ENCODE measurements at regions not wholly inside any gene's neighbourhood (a gene's known extent, or its start where the extent isn't known, plus 50 kb on each side); places are given as distances from the start of the nearest gene placed in this dataset.

DNA sequence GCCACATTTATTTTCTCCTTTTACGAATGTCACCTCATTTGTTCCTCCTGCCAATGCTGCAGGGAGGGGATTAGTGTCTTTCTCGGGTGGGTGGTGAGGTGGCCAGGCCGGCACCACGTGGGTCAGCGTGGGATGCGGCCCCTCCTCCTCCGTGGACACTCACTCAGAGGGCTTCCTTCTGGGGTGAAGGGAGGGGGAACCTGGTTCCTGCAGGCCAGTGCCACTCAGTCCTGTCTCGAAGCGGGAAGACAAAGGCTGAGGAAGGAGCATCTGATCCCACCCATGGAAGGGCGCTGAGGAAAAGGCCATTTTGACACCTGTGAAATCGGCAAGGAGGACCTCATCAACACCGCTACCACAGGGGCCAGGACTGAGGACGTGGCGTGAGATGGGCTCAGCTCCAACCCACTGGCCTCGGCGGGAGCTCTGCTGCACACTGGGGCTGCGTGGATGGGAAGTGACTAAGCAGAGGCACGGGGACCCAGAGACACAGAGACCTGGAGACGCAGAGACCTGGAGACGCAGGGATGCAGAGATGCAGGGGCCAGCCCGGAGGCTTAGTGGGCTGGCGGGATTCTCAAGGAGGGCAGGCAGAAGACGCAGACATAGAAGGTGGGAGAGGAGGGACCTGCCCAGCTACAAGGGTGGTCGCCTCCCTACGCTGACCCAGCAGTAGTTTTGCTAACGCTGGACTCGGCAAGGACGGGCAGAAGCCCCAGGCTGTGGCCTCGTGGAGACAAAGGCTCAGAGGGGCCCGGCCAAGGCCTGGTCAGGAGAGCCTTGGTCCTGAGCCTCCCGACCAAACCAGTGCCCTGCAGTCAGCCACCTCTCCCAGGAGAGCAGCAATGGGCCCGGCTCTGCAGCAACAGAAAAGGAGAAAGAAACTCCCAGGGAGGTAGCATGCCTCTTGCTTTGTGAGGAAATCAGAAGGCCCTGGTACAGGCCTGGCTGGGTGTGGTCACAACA is 1071.2 kb downstream of the BRD1 start:
- DNase-seq (ENCODE audit: low spot score) = no peak

DNA sequence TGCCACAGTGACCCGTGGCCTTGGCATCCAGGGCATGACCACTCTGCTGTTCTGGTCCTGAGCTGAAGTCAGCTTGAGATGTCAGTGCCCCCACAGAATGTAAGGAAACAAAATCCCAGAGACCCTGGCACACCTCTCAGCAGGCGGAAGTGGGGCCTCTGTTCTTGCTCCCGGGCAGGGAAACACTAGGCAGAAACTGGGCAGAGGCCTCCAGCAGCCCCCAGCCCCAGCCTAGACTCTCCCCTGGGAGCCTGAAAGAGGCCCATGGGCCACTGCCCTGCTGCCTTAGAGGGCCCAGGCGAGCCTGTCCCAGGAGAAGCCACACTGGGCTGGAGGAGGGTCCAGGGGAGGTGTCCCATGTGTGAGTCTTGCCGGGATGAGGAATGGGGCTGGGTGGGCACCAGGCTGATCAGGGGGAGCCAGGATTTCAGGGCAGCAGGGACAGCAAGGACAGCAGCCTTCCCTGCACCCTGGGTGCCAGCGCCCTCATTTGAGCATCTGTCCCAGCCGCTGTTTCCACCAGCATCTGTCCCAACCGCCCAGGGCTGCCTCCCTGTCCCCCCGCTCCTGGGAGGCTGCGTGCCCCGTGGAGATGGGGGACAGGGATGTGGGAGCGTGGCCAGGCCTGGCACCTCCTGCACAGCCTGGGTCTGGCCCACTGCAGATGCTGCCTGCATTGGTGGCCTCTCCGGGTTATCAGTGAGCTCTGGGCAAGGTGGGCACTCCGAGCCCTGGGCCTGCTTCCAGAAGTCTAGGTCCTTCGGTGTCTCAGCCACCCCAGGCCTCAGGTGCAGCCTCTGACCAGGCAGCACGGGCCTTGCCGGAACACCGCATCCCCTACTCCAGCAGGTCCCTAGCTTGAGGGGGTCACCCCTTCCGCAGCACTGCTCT is 1072.4 kb downstream of the BRD1 start:
- no peak for DNase-seq (ENCODE audit: low spot score)

DNA sequence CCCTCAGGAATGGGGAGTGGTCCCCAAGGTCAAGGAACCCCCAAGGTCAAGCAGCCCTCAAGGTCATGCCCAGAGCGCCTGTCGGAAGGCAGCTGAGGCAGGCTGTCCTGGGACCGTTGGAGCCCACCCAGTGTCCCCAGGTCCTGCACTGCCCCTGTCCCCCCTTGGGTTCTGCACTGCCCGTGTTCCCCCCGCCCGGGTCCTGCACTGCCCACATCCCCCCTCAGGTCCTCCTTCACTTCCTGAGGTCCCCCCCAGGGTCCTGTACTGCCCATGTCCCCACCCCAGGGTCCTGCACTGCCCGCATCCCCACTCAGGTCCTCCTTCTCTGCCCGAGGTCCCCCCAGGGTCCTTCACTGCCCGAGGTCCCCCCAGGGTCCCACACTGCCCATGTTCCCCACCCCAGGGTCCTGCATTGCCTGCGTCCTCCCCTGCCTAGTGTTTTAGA is 1073.0 kb downstream of the BRD1 start:
- DNase-seq (ENCODE audit: low spot score) = no peak

DNA sequence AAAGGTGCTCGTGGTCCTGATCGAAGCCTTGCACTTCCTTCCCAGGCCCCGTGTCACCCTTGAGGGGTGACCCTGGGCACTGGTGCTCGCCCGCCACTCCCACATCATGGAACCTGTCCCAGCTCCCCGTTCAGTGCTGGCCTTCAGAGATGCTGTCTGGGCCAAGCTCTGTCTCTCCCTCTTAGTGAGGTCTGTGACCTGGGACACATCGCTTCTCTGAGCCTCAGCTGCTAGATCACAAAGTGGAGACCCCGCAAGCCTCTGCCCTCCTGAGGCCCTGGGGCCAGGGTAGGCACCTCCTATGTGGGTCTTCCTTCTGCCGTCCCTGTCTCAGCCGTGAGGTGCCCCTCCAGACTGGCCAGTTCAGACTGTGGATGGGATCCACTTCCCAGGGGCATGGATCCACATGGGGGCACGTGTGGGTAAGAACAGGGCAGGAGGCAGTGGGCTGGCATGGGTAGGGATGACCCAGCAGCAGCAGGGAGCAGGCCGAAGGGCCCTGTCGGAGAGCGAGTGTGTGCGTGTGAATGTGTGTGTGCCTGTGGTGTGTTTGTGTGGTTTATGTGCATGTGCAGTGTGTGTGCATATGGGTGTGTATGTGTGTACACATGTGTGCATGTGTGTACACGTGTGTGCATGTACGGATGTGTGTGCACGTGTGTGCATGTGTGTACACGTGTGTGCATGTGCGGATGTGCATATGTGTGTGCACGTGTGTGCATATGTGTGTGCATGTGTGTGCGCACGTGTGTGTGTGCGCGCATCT is 1073.7 kb downstream of the BRD1 start:
- DNase-seq (ENCODE audit: low spot score) = no peak

DNA sequence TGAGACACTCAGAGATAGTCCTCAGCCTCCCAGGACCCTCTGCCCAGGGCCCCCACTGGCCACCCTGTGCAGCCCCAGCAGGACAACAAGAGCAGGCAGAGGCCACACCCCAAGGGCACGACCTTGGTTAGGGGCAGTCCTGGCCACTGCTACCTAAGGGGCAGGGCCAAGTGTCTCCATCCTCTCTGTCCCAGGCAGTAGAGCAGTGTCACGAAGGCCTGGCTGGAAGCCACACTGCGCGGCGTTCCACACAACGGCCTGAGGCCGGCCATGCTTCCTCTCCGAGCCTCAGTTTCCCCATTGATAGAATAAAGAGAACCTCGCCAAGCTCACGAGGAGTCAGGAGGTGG is 1074.3 kb downstream of the BRD1 start:
- DNase-seq (ENCODE audit: low spot score) = no peak

DNA sequence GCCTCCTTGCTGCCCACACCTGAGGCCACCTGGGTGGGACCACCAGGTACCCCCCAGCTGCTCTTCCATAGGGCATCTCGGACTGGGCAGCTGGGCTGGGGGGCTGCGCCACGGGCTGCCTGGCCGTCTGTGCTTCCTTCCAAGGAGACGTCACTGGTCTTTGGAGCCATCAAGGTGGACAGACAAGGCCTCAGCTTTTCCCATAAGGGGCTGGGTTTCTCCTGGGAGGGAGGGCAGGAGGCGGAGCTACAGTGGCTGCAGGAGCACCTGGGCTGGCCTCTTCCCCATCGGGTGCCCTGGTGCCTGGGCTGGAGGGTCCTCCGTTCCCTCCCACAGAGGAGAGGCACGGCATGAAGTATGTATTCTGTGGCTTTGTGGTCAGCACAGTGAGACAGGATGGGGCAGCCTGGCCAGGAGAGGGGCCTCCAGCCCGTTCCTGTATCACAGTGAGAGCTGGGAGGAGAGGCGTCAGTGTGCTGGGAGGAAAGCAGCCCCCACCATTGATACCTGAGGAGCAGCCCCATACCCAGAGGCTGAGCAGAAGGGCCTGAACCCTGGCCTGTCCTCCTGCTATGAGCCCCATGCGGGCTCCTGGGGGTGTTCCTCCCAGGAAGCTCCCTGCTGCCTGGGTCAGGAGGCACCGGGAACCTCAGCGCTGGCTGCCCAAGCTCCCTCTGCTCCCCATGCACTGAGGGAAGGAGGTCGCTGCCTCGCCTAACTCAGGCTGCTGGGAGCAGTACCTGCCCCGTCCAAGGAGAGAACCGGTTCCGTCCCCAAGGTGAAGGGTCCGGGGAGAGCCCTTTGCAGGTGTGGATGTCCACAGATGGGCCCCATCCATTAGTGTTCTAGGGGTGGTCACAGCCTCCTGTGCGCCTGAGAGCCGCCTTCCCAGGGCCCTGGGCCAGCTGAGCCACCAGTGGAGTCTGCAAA is 1075.0 kb downstream of the BRD1 start:
- DNase-seq (ENCODE audit: low spot score) = no peak

DNA sequence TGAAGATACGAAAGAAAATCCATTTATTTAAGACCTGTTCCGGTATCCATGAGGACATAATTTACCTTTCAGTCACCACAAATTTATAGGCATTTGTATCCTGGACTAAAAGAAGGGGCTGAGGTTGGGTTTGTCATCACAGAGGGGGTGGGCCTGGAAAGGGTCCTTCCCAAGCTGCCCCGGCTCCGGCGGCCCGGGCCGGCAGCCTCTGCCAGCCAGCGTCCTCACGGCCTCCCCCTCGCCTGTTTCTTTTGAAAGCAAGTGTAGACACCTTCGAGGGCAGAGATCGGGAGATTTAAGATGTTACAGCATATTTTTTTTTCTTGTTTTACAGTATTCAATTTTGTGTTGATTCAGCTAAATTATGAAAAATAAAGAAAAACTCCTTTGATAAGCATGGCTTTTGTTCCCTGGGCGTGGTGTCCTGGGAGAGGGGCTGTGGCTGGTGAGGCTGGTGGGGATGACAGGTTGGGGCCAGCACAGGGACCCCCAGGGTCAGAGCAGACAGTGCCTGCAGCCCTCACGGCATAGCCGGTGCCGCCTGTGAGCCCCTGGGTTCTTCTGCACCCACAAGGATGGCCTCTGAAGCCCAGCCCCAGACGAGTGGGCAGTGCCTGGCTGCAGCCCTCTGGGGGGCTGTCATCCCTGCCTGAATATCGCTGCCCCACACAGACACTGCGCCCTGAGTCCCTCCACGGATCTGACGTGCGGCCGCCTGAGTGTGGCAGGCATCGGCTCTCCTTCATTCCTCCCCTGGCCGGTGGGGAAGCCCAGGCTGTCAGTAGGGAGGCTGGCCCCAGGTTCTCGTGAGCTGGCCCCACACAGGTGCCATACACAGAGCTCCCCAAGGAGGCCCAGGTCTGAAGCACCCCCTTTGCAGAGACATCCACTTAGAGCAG is 1075.9 kb downstream of the BRD1 start:
- DNase-seq (ENCODE audit: low spot score) = no peak

DNA sequence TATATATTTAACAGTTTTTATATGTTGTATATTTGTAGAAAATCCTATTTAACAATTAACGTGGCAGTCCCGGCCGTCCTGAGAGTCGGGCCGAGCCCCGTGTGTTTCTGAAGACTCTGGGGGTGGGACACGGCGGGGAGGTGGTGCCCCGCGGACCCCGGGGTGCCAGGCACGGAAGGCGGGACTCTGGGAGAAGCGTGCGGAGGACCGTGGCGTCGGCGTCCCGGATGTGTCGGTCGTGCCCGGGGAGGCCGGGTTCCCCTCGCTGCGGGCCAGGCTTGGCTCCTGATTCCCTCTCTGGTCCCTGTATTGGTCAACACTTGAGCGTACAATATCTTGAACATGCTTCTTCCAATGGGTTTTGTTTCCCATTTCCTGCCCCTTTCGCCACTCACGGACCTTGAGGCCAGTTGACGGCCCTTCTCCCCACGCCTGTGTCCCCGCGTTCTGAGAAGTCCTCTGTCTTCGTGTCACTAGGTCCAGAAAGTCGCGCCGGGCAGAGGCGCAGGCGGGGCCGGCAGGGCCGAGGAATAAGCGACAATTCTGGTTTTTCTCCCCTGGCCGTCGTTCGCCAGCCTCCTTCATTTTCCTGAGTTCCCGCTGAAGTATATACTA is 1076.7 kb downstream of the BRD1 start:
- no peak for DNase-seq (ENCODE audit: low spot score)

DNA sequence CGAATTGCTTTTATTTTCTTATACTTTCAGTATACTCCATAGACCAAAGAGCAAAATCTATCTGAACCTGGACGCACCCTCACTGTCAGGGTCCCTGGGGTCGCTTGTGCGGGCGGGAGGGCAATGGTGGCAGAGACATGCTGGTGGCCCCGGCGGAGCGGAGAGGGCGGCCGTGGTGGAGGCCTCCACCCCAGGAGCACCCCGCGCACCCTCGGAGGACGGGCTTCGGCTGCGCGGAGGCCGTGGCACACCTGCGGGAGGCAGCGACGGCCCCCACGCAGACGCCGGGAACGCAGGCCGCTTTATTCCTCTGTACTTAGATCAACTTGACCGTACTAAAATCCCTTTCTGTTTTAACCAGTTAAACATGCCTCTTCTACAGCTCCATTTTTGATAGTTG is 1077.4 kb downstream of the BRD1 start:
- no peak for DNase-seq (ENCODE audit: low spot score)

DNA sequence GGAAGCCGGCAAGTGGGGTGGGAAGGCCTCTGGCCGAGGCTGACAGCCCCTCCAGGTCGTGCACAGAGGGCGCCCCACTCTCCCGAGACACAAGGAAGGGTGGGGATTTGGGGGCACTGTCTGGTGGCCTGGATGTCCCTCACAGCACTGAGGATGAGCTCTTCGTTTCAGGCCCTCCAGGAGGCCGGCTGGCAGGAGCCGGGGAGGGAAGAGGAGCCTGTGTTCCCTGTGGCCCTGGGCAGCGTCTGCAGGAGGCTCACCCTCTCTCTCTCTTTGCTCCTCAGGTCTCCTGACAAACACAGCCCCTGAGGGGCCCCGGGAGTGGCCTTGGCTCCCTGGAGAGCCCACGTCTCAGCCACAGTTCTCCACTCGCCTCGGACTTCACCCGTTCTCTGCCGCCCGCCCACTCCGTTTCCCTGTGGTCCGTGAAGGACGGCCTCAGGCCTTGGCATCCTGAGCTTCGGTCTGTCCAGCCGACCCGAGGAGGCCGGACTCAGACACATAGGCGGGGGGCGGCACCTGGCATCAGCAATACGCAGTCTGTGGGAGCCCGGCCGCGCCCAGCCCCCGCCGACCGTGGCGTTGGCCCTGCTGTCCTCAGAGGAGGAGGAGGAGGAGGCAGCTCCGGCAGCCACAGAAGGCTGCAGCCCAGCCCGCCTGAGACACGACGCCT is 1078.0 kb downstream of the BRD1 start:
- DNase-seq (ENCODE audit: low spot score) = no peak

DNA sequence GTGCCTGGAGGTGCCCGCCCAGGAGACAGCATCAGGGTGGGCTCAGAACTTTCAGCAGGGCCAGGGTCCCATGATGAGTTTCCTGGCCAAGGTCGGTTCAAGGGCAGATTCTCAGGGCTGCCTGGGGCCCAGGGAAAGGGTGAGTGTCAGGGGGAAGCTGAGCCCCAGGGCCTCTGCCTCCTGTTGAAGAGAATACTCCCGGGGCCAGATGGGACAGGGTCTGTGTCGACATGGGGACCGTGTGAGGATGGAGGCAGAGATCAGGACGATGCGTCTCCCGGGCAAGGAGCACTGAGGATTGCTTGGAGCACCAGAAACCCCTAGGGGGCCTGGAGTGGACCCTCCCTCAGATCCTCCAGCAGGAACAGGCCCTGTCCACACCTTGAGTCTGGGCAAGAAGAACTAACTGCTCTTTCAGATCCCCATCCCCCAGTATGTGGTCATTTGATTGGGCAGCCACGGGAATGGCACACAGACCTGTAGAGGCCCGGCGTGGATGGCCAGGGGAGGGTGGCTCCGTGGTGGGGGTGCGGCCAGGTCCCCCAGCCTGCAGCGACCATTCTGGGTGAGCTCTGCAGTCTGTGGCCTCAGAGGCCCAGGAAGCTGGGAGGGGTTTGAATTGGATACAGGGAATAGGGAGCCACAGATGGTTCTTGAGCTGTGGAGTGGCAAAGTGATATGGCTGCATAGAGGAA is 1078.7 kb downstream of the BRD1 start:
- DNase-seq (ENCODE audit: low spot score) = no peak

DNA sequence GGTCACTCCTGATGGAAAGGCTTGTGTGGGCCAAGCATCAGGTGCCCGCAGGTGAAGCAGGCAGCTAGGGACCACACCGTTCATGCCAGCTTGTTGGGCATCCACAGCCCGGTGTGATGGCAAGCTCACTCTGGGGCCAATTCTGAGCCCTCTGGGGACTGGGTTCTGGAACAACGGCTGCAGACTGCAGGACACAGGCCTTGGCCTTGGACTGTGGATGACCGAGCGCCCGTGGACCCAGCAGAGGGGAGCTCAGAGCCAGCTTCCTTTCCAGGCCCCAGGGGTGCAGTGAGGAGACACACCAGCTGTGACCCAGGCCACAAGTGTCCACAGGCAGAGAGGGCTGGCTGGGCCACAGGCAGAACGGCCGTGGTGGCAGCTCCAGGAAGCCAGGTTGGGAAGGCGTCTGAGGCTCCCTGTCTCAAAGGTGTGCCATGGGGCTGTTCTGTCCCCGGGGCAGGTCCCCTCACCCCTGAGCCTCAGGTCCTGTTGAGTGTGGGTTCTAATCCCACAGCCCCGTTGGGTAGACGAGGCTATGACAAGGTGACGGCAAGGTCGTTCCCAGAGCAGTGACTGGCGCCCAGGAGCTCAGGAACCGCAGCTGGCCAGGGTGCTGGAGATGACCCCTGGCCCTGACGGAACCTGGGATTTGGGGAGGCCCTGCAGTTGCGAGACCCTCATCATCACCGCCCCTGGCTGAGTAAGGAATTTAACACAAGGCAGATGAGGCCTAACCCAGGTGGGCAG is 1079.4 kb downstream of the BRD1 start:
- no peak for DNase-seq (ENCODE audit: low spot score)

DNA sequence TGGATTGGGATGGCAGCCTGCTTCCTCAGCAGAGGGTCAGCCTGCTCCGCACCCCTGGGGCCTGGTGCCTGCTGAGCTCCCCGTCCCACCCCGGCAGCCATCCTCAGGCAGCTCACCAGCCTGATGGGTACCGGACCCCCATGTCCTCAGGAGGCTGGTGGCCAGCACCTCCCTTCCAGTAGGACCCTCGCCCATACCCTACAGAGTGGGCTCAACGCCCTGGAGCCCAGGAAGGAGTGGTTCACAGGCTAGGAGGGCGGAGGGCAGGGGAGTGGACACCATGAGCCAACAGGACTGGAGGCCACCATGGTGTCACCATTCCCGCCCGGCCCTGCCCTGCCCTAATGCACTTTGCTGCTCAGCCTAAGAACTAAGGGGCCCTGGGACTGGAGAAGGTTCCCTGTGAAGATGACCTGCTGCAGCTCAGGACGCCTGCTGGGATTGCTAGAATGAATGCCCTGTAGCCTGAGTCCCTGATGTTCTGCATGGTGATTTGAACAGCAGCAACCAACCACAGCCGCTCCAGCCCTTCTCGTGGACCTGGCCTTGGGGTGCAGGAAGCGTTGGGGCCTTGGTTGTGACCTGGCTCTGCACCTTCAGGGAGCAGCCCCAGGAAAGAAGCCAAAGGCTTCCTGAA is 1080.8 kb downstream of the BRD1 start:
- no peak for DNase-seq (ENCODE audit: low spot score)

DNA sequence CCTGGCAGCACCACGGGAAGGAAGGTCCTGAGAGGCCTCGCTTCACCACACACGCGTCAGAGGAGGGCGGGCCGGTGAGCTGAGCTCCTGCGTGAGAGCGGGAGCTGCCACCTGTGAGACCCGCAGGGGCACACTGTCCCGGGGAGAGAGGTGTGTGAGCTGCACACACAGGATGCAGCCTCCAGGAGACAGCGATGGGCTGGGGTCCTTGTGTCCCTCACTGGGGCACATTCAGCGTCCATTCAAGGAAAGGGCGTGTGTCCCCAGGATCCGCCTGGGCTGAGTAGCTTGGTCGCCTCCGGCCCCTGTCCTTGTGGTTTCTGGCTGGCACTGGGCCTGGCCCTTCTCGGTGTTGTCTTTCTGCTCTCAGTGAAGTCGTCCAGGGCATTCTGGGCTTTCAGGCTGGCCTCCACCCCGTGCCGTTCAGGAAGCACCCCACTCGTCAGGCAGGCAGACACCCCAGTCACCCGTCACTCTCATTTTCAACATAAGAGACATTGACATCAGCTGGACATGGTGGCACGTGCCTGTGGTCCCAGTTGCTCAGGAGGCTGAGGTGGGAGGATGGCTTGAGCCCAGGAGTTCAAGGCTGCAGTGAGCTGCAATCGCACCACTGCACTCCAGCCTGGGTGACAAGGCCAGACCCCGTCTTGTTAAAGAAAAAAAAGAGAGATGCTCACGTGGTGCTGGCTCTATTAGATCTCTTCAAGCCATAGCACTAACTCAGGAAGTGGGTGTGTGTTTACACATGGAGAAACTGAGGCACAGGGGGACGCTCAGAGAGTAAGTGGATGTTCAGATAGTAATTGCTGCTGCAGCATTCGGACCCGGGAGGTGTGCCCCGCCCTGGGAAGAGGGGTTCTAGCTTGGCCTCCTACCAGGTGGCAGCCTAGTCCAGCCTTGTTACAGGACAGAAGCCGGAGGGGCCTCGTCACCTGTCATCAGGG is 1081.6 kb downstream of the BRD1 start:
- no peak for DNase-seq (ENCODE audit: low spot score)

DNA sequence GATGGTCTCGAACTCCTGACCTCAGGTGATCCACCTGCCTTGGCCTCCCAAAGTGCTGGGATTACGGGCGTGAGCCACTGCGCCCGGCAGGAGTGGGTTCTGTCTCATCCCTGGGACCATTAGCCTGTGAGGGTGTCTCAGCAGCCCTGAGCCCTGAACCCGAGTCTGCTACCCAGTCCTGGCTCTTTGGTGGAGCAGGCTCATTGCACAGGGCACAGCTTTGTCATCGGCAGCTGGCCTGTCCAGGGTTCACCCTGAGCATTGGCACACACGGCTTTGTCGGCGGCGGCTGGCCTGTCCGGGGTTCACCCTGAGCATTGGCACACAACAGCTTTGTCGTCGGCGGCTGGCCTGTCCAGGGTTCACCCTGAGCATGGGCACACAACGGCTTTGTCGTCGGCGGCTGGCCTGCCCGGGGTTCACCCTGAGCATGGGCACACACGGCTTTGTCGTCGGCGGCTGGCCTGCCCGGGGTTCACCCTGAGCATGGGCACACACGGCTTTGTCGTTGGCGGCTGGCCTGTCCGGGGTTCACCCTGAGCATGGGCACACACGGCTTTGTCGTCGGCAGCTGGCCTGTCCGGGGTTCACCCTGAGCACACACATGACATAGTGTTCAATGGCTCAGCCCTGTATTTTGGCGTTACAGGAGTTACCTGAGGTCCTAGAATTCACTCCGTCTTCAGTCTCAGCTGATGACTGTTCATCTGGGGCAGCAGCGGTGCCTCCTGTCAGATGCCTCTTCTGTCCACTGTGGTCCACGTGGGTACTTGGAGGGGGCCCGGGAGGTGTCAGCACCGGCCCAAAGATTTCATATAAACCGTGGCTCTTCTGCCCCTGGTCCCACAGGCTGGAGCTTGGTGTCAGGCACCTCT is 1082.5 kb downstream of the BRD1 start:
- DNase-seq (ENCODE audit: low spot score) = no peak

Data from HT-29 (cell line).